HCEC 1CT (cell line): ENCODE measurements at regions not wholly inside any gene's neighbourhood (a gene's known extent, or its start where the extent isn't known, plus 50 kb on each side); places are given as distances from the start of the nearest gene placed in this dataset.
"Not testable (repeated sequence)": the region's sequence is repeated elsewhere in the genome, so short reads cannot be mapped to it uniquely, and the experiment has no call there.

Experiments
- DNase-seq: peaks from one replicate; pipeline ENCODE4 v3.0.0-alpha.2; 2017

DNA sequence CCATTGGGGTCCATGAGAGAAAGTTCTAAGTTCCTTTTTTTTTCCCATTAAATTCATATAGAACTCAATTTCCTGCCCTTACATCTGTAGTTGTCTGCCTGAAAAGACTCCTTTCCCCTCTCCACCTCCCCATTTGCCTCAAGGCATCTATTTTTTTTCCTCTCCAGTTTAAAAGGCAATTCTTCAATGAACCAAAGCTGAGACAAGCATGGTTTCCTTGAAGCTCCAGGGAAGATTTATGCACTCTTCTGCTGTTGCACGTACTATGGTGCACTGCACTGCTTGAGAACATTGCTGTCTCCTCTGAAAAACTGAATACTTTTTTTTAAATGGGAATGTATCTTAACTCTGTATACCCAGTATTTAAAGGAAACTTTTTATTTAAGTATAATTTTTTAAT lies 465.2 kb downstream of the CD83 start:
- no peak for DNase-seq

DNA sequence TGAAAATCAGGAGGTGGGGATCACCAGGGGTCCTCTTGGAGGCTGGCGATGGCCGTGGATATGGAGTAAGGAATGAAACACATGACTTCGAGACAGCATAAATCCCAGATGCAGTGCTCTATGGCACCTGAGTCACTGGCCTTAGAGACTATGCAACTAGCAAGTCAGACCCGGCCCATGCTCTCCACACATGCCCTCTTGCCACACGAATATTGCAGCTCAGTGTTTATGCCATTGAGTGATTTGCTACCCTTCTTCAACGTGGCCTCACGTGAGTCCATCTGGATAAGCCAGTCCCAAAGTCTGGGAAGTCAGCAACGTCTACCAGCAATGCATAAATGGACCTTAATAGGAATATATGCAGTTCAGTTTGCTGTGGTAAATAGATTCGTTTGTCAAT lies 466.3 kb downstream of the CD83 start:
- DNase-seq = no peak

DNA sequence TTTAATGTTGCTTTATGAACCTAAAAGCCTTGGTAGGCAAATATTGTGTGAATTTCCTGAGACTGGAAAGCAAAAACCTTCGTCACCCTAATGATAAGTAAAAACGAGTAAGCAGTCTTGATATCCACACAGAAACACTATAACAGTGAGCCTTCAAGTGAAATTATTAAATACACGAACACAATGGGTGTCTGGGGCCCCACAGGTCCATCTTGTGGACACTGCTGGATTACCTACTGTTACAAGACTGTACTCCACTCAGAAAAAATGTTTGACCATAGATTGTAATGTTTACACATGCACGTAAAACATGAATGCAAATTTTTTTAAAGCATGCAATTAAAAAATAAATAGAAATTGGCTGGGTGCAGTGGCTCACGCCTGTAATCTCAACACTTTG lies 466.9 kb downstream of the CD83 start:
- no peak for DNase-seq

DNA sequence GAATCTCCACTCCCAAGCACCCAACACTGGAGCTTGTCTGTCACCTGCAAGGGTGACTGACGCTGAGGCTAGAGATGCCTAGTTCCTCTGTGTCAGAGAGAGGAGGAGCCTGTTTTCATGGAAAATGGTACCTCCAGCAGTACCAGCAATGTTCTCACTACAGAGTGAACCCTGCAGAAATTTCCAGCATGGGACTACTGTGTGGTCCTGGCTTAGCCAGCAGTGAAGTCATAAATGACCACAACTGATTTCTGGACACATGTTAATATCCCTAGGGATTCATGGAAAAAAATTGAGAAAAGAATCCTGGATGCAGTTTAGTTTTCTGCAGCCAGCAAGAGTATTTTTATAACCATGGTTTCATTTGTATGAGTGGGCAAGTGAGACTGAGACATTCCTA lies 468.1 kb downstream of the CD83 start:
- DNase-seq = no peak

DNA sequence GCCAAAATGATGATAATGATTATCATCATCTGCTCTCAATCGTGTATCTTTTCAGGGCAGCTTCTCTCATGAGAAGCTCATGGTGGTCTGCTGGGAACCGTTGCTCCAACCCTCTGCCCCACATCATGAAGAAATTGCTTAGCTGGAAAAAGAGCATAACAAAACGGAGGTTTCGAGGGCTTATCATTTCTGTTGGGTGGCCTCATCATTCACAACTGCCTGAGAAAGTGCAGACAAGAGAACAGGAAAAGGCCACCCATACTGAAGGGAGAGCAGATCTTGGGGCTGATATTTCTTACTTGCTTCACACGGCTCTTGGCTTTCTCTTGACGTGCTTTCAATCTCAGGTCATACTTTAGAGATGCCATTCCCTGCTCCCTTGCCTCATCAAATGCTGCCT lies 471.6 kb downstream of the CD83 start:
- no peak for DNase-seq

DNA sequence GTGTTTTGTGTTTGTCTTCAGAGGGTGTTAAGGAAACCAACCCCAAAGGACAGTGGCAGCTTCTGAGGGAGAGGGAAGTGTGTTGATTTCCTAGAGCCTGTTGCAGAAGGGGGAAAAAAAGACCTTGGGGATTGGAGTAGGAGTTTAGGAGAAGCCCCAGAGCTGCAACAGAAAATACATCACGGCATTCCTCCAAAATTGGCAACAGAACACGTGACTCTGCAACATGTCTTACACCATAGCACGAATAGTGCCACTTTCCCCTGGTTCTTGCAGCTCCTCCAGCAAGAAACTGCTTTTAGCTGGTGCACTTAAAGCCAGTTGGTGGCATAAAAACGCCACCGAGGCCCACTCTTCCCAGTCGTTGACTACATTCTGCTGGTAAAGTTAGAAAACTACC lies 473.0 kb downstream of the CD83 start:
- DNase-seq = no peak

DNA sequence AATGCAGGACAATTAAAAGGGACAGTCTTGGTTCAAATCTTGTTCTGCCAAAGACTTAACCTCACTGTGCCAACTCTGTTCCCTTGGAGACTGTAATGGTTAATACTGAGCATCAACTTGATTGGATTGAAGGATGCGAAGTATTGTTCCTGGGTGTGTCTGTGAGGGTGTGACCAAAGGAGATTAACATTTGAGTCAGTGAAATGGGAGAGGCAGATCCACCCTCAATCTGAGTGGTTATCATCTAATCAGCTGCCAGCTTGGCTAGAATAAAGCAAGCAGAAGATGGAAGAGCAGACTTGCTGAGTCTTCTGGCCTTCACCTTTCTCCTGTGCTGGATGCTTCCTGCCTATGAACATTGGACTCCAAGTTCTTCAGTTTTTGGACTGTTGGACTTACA lies 474.4 kb downstream of the CD83 start:
- DNase-seq = no peak

DNA sequence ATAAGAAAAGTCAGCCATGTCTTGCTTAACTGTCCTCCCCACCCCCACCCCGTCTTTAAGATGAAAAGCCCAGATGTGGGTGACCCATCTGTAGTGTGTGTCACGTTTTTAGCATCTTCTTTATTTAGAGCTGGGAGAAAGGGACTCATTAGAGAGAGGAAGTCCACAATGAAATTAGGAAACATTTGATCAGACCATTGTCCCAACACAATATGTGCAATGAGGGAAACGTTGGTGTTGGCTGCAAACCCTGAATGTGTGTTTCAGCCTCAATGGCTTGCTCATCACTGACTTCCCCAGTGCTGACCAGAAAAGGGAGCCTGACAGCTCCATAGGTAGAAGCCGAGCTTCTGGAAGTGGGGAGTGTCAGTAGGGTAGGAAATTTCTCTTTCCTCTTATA lies 475.7 kb downstream of the CD83 start:
- no peak for DNase-seq

DNA sequence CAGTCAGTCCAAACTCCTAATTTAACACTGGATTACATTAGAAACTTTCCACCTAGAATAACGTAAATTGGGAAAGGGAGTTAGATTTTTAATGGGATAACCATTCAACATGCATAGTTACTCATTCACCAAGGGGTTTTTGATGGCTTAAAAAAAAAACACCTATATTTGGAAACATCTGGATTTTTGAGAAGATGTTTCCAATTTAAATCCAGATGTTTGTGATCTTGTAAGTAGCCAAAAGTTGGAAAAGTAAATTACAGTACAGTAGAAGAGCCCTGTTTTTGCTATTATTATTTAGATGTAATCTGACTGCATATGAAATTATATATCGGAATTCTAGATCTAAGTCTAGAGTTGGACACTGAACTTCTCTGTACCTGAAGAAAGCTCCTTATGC lies 478.2 kb downstream of the CD83 start:
- no peak for DNase-seq

DNA sequence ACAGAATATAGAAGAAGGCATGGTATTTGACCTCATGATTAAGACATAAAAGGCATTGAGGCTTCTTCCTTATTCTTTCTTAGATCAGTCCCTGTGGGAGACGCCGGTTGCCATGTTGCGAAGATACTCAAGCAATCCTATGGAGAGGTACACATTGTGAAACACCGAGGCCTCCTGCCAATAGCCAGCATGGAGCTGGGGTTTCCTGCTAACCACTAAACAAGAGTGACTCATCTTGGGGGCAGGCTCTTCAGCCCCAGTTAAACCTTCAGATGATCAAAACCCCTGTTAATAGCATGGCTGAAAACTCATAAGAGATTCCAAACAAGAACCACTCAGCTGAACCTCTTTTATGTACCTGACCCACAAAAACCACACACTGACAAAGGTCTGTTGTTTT lies 478.8 kb downstream of the CD83 start:
- DNase-seq = peak; percentile 39

DNA sequence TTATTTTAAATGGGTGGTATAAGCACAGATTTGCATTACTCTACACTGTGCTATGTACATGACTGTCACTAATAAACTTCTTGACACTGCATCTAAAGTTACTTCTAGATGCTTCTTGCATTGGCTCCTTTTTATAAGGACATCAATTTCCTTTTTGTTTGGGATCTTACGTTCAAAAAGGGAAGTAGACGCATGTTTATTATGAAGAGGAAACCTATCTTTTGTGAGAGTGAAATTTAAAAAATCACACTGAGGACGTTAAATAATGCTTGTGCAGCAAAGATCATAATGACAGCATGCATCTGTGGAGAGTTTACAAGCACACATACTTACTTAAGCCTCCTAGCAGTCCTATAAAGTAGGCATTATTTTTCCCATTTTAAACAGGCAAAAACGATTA lies 479.5 kb downstream of the CD83 start:
- no peak for DNase-seq

DNA sequence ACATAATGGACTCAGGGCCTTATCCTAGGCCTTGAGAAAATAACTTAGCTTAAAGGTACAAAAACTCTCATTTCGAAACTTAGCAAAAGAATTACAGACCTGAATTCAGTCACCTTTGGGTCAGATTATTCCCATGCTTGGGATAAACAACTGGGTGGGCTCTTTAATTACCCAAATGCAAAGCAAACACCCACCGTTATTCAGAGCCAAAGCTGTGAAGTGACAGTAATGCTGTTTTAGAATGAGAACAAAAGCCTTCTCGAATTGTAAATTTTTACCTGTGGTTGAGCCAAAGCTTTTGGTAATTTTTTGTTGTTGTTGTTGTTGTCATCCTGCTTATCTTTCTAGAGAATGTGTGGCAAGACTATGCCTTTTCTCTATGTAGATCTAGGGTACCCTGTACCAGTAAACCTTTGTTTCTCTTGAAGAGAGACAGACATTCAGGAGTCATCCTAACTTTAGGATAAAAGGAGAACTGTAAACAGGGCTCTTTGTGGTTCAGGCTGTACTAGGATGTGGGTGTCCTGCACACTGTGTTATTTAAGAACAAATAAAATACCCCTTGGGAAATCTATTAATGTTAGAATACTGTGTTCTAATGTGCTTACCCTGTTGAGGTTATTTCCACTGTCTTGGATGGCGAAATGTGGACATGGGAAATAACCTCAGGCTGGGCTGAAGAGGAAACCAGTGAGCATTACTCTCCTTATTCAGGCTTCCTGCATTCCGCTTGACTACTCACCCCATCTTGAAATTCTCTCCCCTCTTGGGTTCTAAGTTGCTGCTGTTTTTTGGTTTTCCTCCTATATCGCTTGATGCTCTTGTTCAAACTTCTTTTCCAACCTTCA lies 480.7 kb downstream of the CD83 start:
- no peak for DNase-seq

DNA sequence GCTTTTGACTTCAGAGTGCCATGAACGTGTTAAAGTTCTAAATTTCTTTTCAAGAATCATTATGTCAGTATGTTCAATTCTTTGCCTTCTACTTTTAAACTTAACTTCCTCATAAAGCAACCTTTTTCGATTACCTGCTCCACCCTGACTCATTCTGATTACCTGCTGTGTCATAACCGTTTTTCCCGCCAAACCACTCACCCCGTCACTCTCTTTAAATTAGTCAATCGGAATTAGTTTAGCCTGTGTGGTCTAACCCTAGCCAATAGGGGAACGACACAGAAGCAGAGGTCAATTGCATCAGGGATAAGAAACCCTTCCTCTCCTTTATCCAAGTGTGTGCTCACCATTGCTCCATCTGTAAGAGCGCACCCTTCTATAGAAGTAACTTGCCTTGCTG lies 482.7 kb downstream of the CD83 start:
- not testable (repeated sequence) for DNase-seq

DNA sequence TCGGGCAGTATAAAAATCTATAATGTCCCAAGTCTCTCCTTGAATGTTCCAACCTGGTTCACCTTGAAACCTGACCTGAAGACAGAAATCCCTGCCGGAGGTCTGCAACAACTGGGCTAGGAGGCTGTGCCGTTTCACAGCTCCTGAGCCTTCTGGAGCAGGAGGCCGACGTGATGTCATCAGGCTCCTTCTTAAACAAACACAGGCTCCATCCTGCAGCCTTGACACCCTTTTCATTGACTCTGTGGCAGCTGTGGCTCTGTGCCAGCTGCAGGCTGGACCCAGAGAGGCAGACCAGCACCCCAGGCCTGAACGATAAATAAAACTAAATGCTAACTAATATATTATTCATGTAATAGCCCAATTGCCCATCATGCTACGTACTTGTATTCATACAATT lies 483.9 kb downstream of the CD83 start:
- no peak for DNase-seq

DNA sequence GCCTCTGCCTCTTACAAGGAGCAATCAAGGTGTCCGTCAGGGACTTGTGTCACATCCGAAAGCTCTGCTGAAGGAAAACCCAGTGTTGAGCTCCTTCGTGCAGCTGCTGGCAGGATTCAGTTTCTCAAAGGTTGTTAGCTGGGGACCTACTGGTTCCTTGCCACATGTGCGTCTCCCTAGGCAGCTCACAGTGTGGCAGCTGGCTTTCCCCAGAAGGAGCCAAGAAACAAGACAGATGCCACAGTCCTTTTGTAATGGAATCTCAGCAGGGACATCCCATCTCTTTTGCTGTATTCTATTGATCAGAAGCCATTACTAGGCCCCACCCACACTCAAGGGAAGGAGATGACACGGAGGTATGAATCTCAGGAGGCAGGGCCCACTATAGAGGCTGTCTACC lies 488.8 kb downstream of the CD83 start:
- DNase-seq = no peak

DNA sequence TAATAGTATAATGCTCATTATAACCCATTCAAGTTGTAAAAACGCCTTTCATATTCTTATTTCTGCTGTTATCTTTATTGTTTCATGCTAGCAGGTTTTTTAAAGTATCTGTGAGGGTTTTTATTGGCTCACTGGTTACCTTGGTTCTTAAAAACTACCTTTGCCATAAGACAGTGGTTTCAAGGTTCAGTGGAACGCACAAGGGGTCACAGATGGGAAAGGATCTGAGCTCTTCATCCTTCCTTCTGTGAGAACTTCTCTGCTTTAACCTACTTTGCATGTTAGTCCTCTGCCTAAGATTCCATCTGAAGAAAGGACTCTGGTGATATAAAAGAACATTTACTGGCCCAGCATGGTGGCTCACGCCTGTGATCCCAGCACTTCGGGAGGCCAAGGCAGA lies 492.6 kb downstream of the CD83 start:
- no peak for DNase-seq

DNA sequence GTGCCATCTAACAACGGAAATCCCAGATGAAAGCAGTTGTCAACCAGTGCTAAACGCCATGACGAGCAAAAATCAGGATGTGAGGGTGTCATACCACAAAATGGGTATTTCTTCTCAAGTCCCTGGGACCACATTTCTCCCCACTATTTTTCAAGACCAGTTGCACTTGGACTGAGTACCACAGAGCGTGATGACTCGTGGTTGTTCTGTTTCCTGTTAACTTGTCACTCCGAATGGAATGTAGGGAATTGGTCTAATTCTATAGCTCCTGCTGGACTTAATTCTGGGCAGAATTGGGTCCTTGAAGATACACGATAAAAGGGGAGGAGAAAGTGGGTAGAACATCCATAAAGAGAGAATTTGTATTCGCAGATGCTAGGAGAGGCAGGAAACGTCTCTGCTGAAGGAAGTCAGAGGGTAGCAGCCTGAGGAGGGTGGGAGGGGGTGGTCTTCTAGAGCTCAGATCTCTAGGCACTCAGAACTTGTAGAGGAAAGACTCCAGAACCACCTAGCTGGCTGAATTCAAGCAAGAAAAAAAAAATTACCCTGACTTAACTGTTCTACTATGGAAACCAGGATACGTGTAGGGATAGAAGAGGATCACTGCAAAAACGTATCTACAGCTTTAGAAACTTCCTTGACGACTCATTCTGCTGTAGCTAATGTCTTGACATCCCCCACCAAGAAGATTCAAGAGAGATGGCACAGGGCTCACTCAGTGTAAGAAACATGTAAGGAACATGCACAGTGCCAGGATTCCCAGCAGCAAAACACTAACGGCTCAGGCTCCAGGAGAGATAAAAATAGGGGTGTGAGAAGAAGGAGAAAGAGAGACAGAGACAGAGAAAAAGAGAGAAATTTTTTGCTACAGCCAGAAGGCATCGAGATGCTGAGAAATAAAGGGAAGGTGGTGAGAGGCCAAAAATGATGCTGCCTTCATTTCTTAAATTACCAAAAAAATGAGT lies 494.7 kb downstream of the CD83 start:
- DNase-seq = peak; percentile 77

DNA sequence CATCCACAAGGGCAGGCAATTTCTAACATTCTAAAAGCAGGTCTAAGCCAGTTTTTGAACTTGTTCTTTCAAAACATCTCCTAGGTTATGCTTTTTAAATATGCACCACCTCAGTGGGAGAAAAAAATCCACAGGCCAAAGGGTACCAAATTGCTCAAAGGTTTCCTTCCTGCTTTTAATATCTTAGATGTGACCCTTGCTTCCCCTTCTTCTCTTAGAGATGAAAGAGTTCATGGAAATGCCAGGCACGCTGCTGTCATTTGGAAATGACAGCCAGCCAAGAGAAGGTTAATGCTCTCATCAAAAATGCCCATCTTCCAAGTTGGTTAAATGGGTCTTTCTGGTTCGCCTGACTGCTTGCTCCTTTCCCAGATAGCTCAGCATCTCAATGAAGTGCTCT lies 497.1 kb downstream of the CD83 start:
- no peak for DNase-seq

DNA sequence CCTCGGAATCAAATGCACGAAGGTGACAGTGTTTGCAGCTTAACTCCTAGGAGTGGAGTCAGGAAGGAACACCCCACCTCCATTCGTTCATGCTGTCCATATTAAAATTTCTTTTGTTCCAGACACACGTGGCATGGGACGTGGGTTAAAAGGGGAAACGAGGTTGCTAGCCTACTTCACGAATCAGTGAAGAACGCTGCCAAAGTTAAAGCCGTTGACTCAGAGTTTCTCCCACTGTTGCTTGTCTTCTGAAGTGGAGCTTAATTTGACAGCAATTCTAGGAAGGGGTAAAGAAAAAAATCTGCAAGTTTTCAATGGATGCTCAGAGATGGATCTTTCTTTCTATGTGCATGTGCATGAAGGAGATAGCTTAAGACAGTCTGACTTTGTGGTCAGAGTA lies 499.1 kb downstream of the CD83 start:
- no peak for DNase-seq

DNA sequence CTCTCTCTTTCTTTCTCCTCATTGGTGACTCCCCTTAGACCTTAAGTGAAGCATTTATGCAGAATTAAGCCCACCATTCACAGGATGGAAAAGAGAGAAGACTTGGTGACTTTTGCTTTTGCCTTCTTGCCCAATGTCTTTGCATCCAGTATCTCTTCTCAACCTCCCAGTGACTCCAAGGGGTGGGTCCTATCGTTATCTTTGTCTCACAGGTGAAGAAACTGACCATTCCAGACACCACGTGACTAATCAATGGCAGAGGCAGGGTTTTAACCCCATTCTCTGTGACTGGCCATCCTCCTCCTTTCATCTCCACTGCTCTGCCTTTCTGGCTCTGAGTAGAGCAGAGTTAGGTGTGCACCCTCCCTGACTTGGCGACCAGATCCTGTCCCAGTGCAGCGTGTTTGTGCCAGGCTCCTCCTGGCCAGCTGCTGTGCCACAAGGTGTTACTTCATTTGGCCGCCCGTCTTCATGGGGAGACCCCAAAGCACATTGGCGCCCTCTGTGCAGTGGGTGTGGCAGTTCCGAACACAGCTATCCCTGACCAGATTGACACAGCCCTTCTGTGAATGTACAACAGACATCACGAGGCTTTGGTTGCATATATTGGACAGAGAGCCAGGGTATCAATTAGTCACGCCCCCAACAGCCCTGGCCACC lies 501.3 kb downstream of the CD83 start:
- no peak for DNase-seq

DNA sequence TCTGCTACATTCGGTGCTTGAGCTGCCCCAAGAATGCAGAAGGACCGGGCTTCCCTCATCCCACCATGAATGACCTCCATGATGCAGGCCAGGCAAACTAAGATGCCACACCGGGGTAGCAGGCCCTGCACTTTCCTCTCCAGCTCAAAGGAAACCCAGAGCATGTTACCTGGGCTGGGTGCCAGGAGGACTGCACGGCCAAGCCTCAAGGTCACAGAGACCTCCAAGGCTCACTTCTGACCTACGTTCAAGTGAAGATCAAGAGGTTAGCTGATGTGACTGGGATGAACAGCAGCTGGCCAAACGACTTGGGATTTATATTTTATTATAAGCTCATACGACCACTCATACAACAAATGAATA lies 501.8 kb downstream of the CD83 start:
- no peak for DNase-seq

DNA sequence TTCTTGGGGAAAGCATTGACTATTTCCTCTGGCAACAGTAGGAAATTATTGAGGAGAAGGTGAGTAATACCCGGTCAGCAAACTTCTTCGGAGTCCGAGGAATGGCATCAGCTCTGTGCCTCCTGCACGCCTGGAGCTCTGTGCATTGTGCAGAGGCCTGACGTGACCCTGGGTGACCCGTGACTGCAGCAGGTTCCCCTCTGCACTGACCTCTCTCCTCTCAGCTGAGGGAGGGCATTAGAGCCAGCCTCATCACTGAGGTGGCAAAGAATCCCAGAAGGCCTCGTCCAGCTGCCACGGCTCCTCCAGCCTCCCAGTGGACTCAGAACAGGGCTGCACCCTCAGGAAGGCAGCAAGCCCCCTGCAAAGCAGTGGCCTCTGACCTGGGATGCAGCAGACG lies 502.9 kb downstream of the CD83 start:
- no peak for DNase-seq

DNA sequence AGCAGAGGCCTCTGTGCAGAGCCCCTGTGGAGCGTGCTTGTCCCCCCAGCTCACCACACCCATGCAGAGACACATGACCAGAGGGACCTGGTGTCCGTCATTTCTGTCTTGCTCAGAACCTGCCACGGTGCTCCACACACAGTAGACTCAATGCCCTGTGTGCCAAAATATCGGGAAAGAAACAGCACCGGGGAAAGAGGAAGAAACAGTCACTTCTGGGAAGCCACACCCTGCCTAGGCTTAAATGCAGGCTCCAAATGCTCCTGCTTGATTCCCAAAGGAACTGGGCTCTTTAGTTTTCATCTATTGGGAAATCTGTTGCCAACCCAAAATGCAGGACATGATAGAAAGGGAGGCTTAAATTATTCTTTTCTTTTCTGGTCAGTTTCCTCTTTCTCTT lies 503.9 kb downstream of the CD83 start:
- no peak for DNase-seq

DNA sequence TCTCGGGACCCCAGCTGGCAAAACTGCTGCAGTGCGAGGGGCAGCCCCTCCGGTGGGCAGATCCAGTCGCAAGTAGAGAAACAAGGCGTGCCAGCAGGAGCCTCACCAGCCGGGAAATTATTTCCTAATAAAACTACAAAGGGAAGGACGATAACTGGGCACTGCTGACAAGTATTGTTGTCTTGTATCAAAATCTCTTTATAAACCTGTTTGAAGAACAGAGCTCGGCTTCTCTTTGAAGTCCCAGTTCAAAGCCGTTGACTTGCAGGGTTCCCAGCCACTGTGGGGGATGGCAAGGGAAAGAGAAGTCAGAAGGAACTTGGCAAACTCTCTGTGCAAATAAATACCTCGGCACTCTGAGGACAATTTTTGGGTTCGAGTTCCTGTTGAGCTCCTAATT lies 504.5 kb downstream of the CD83 start:
- DNase-seq = no peak
